ENCODE measurements at regions not wholly inside any gene's neighbourhood (a gene's known extent, or its start where the extent isn't known, plus 50 kb on each side); places are given as distances from the start of the nearest gene placed in this dataset.

DNA sequence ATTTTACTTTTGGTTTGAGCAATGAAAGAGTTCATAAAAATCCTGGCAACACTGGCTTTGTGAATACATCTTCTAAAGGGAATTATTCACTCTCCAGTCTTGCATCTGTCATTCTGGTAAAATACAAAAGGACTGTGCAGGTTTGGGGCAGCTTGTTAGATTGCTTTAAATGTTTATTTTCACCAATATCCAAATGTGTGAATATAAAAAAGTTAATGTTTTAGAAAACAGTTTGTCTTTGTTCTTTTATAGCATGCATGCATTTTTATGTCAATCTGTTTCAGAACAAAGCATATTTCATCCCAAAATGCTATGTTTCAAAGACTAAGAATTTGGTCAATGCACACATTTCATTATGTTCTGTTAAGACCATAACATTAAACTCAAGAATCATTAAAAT, 1145.4 kb downstream of the OLFM4 start:
- Mint-ChIP-seq H3K9me3 (no peaks in the 10 kb centered on the region), H3K27me3 (ENCODE audit: low read depth) (no peaks in the 10 kb centered on the region), H3K4me3 (no peak overlapping the region), H3K27ac (ENCODE audit: unreplicated experiment) (no peak overlapping the region), H3K4me1 (no peaks in the 10 kb centered on the region), H3K36me3 (ENCODE audit: low read depth) (no peaks in the 10 kb centered on the region)
- DNase-seq (ENCODE audit: low read depth, low spot score), result no peak
- TF ChIP-seq CTCF (conservative IDR thresholded peaks at IDR 0.05), result no peak

DNA sequence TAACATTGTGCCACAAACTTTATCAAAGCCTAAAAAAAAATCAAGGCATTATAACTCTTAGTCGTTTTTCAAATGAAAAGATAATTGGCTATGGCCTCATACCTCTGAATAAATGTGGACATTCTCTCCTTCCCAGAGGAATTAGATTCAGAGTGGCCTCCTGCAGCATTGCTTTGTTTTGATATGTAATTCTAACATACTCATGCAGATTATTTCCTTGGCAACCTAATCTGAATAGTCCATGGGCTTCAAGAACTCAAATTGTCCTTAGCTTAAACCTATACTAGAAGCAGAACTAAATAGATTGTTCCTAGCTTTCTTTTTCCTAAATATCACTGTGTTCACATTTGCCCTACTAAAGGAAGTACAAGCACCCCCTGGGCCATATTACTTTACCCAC, 1146.9 kb downstream of the OLFM4 start:
- no peak for TF ChIP-seq CTCF (conservative IDR thresholded peaks at IDR 0.05)
- no peak for DNase-seq (ENCODE audit: low read depth, low spot score)
- Mint-ChIP-seq H3K36me3 (ENCODE audit: low read depth) (no peaks in the 10 kb centered on the region), H3K27ac (ENCODE audit: unreplicated experiment) (no peak overlapping the region), H3K4me1 (no peaks in the 10 kb centered on the region), H3K4me3 (no peak overlapping the region), H3K27me3 (ENCODE audit: low read depth) (no peaks in the 10 kb centered on the region), H3K9me3 (no peaks in the 10 kb centered on the region)

GRCh38 chr13:54177466-54177865, 1148.9 kb downstream of the OLFM4 start:
- Mint-ChIP-seq H3K9me3 (no peaks in the 10 kb centered on the region), H3K27me3 (ENCODE audit: low read depth) (no peaks in the 10 kb centered on the region), H3K4me1 (no peaks in the 10 kb centered on the region), H3K36me3 (ENCODE audit: low read depth) (no peaks in the 10 kb centered on the region), H3K27ac (ENCODE audit: unreplicated experiment) (no peak overlapping the region), H3K4me3 (no peak overlapping the region)
- TF ChIP-seq CTCF (conservative IDR thresholded peaks at IDR 0.05), result no peak
- DNase-seq (ENCODE audit: low read depth, low spot score), result no peak

- no peaks in the 10 kb centered on the region for H3K9me3 Mint-ChIP-seq
- no peaks in the 10 kb centered on the region for H3K27me3 Mint-ChIP-seq (ENCODE audit: low read depth)
- no peak for TF ChIP-seq CTCF (conservative IDR thresholded peaks at IDR 0.05)
- no peak overlapping the region for H3K27ac Mint-ChIP-seq (ENCODE audit: unreplicated experiment)
- no peaks in the 10 kb centered on the region for H3K36me3 Mint-ChIP-seq (ENCODE audit: low read depth)
- H3K4me1 Mint-ChIP-seq, result no peaks in the 10 kb centered on the region
- no peak overlapping the region for H3K4me3 Mint-ChIP-seq
- DNase-seq (ENCODE audit: low read depth, low spot score), result no peak
These were observed 1154.6 kb downstream of the OLFM4 start for GRCh38 chr13:54183166-54183565.

GRCh38 chr13:54183728-54184127, 1155.1 kb downstream of the OLFM4 start:
- no peaks in the 10 kb centered on the region for H3K4me1 Mint-ChIP-seq
- H3K27ac Mint-ChIP-seq (ENCODE audit: unreplicated experiment), result no peak overlapping the region
- TF ChIP-seq CTCF (conservative IDR thresholded peaks at IDR 0.05), result no peak

DNA sequence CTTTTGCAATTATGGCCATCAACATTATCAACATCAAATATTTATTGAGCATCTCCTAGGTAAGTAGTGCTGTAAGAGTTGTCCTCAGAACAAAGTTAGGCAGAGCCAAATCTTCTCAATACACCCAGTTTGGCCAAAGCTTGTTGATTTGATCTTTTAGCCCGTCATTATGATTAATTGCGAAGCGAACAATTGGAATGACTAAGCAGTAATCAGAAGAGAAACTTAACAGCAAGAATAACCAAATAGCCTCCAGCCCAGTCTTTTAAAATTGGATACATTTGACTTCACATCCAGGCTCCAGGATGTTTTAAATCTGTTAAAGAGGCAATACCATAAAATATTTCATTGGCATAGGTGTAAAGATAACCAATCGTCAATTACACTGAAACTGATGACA, 1156.0 kb downstream of the OLFM4 start:
- Mint-ChIP-seq H3K4me3 (no peak overlapping the region), H3K27ac (ENCODE audit: unreplicated experiment) (no peak overlapping the region), H3K4me1 (no peaks in the 10 kb centered on the region), H3K9me3 (no peaks in the 10 kb centered on the region), H3K36me3 (ENCODE audit: low read depth) (no peaks in the 10 kb centered on the region), H3K27me3 (ENCODE audit: low read depth) (no peaks in the 10 kb centered on the region)
- no peak for DNase-seq (ENCODE audit: low read depth, low spot score)
- no peak for TF ChIP-seq CTCF (conservative IDR thresholded peaks at IDR 0.05)

More at GRCh38 chr13:54183728-54184127, 1155.1 kb downstream of the OLFM4 start:
- DNase-seq (ENCODE audit: low read depth, low spot score), result no peak
- no peaks in the 10 kb centered on the region for H3K9me3 Mint-ChIP-seq
- H3K4me3 Mint-ChIP-seq, result no peak overlapping the region
- H3K36me3 Mint-ChIP-seq (ENCODE audit: low read depth), result no peaks in the 10 kb centered on the region
- no peaks in the 10 kb centered on the region for H3K27me3 Mint-ChIP-seq (ENCODE audit: low read depth)

Measured in neural crest cell (in vitro differentiated cells).